HG03460 (cell line): ENCODE measurements at regions not wholly inside any gene's neighbourhood (a gene's known extent, or its start where the extent isn't known, plus 50 kb on each side); places are given as distances from the start of the nearest gene placed in this dataset.
"Not testable (repeated sequence)": the region's sequence is repeated elsewhere in the genome, so short reads cannot be mapped to it uniquely, and the experiment has no call there.

Source experiments
- ATAC-seq: cut with Tn5 transposase; IDR thresholded peaks from one replicate; pipeline ENCODE4 v1.9.1; 2021; ENCODE audit not compliant: unreplicated experiment

DNA sequence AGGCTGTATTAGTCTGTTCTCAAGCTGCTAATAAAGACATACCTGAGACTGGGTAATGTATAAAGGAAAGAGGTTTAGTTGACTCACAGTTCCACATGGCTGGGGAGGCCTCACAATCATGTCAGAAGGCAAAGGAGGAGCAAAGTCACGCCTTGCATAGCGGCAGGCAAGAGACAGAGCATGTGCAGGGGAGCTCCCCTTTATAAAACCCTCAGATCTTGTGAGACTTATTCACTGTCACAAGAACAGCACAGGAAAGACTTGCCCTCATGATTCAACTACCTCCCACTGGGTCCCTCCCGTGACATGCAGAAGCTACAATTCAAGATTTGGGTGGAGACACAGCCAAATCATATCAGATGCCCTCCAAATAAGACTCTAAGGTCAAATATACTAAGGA, 139.4 kb upstream of the TOP1 start:
- not testable (repeated sequence) for ATAC-seq

GRCh38 chr20:40890181-40890580, 138.4 kb upstream of the TOP1 start:
- no peak for ATAC-seq

DNA sequence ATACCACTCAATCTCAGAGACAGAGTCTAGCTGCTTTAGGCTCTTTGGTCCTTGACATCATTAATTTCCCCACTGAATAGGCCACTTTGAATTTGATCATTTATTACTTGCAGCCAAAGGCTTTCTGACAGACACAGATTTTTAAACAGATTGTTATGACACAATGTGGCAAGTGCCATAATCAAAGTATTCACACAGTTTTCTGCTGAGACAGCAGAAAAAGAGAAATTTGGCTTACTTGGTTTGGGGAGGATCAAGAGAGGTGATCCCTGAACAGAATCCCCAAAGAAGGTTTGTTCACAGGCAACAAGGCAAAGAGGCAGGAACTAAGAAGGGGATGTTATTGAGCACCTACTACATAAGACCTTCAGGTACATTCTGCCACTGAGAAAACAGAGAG, 138.0 kb upstream of the TOP1 start:
- no peak for ATAC-seq

- no peak for ATAC-seq
Observed at GRCh38 chr20:40891351-40891750, 137.3 kb upstream of the TOP1 start.

- ATAC-seq, result no peak
Observed at GRCh38 chr20:40892642-40893041, 136.0 kb upstream of the TOP1 start.

GRCh38 chr20:40893610-40894236, 134.9 kb upstream of the TOP1 start:
- no peak for ATAC-seq

GRCh38 chr20:40894237-40894630, 134.4 kb upstream of the TOP1 start:
- no peak for ATAC-seq

DNA sequence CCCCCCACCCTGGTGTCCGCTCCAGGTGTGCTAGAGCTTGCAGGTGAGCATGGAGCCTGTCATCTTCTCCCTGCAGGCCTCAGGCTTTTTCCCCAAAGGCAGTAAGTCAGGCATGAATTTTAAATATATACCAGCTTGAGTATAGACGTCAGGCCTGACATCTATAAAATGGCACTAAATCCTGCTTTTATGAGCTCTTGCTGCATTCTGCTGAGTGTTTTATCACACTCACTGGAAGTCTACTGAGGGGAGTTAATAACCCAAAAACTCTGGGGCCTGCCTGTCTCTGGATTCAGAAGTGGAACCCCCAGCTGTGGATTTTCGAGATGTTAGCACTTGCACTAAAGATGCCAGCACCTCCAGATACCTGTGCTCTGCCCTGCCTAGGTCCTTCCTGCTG, 133.4 kb upstream of the TOP1 start:
- ATAC-seq, result no peak

- ATAC-seq, result no peak
Observed at GRCh38 chr20:40896814-40897700, 131.6 kb upstream of the TOP1 start.

- no peak for ATAC-seq
Observed at GRCh38 chr20:40899344-40899743, 129.3 kb upstream of the TOP1 start.

- no peak for ATAC-seq
Observed at GRCh38 chr20:40900666-40901215, 127.9 kb upstream of the TOP1 start.

DNA sequence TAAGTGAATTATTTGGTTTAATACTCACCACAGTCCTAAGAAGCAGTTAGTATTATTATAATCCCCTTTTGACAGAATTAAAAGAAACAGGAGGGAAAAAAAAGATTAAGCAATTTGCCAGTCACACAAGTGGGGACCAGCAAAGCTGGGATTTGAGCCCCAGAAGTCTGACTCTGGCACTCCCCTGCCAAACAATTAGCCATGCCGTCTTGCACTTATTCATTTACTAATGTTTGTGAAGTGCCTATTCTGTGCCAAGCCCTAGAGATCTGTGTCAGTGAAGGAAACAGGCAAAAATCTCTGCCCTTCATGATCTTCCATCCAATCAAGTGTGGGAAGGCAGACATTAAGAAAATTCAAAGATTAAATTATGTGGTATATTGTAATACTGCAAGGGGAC, 126.0 kb upstream of the TOP1 start:
- ATAC-seq, result no peak

GRCh38 chr20:40908309-40908708, 120.3 kb upstream of the TOP1 start:
- ATAC-seq, result no peak

- not testable (repeated sequence) for ATAC-seq
Observed at GRCh38 chr20:40909489-40909888, 119.1 kb upstream of the TOP1 start.

DNA sequence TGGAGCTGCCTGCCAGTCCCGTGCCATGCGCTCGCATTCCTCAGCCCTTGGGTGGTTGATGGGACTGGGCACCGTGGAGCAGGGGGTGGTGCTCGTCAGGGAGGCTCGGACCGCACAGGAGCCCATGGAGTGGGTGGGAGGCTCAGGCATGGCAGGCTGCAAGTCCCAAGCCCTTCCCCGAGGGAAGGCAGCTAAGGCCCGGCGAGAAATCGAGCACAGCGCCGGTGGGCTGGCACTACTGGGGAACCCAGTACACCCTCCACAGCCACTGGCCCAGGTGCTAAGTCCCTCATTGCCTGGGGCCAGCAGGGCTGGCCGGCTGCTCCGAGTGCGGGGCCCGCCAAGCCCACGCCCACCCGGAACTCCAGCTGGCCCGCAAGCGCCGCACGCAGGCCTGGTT, 118.2 kb upstream of the TOP1 start:
- not testable (repeated sequence) for ATAC-seq

DNA sequence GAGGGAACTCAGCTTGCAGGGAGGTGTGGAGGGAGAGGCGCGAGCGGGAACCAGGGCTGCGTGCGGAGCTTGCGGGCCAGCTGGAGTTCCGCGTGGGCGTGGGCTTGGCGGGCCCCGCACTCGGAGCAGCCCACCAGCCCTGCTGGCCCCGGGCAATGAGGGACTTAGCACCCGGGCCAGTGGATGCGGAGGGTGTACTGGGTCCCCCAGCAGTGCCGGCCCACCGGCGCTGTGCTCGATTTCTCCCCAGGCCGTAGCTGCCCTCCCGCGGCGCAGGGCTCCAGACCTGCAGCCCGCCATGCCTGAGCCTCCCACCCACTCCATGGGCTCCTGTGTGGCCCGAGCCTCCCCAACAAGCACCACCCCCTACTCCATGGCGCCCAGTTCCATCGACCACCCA, 117.5 kb upstream of the TOP1 start:
- ATAC-seq, result not testable (repeated sequence)

- no peak for ATAC-seq
Observed at GRCh38 chr20:40913224-40914185, 115.1 kb upstream of the TOP1 start.

DNA sequence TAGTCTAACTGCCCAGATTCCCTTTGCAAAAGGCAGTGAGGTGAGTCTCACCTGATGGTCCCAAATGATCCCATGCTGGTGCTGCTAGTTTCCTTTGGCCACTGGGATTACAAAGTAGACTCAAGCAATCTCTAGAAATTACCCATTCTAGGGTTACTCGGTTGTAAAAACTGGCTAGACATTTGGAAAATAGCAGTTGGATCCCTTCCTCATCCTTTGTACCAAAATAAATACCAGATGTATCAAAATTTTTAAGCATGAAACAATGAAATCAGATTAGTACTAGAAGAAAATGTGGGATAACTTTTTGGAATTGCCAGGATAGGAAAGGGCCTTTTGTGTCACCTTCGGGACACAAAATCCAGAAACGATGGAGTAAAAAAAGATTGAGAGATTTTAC, 112.9 kb upstream of the TOP1 start:
- ATAC-seq, result no peak

- ATAC-seq, result no peak
Observed at GRCh38 chr20:40916276-40916675, 112.3 kb upstream of the TOP1 start.

GRCh38 chr20:40920291-40920690, 108.3 kb upstream of the TOP1 start:
- no peak for ATAC-seq

DNA sequence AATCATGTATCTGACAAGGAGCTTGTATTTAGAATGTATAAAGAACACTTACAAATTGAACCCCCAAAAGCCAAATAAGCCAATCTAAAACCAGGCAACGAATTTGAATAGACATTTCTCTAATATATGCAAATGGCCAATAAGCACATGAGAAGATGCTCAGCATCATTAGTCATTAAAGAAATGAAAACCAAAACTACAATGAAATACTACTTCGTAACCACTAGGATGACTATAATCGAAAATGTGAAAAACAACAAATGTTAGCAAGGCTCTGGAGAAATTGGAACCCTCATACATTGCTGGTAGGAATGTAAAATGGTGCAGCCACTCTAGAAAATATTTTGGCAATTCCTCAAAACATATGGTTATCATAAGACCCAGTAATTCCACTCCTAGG, 105.8 kb upstream of the TOP1 start:
- no peak for ATAC-seq
